ENCODE measurements at regions not wholly inside any gene's neighbourhood (a gene's known extent, or its start where the extent isn't known, plus 50 kb on each side); places are given as distances from the start of the nearest gene placed in this dataset.

- H3K27ac ChIP-seq (ENCODE audit: control insufficient read depth, insufficient read depth, low read length) = no peak overlapping the region
- dilution Hi-C loops (cut with MboI; ENCODE audit: extremely low pct_ligation_motif_present, low sequenced_read_pairs) = no loop called here
- FAIRE-seq = no peak
Observed at GRCh38 chr4:113838460-113838859, 76.9 kb upstream of the CAMK2D start.

GRCh38 chr4:113837397-113837796, 75.9 kb upstream of the CAMK2D start:
- H2AFZ ChIP-seq (ENCODE audit: control insufficient read depth, low read length) = peak overlapping the region; percentile 57
- H3K4me1 ChIP-seq (ENCODE audit: control insufficient read depth, extremely low read depth, insufficient read depth, low read length) = peaks cover 17% of the 10 kb centered on the region
- dilution Hi-C loops (cut with MboI; ENCODE audit: extremely low pct_ligation_motif_present, low sequenced_read_pairs) = no loop called here

More at GRCh38 chr4:113838460-113838859, 76.9 kb upstream of the CAMK2D start:
- peaks cover 17% of the 10 kb centered on the region for H3K4me1 ChIP-seq (ENCODE audit: control insufficient read depth, extremely low read depth, insufficient read depth, low read length)
- H3K4me3 ChIP-seq (ENCODE audit: control insufficient read depth in 2 of 3, extremely low read depth in 1 of 3, insufficient read depth in 2 of 3, low read depth in 1 of 3, low read length in 3 of 3) = no peak overlapping the region
- H3K27me3 ChIP-seq (ENCODE audit: control insufficient read depth, extremely low read depth, insufficient read depth, low read length) = no peaks in the 10 kb centered on the region
- H2AFZ ChIP-seq (ENCODE audit: control insufficient read depth, low read length) = no peak overlapping the region
- DNase-seq (ENCODE audit: low read depth, low spot score) = no peak
- H3K79me2 ChIP-seq (ENCODE audit: control insufficient read depth, insufficient read depth, low read length) = no peaks in the 10 kb centered on the region
- TF ChIP-seq EZH2 (IDR thresholded peaks at IDR 0.05; ENCODE audit: low read length) (no peak), CTCF (optimal IDR thresholded peaks at IDR 0.05 in 1 of 3, IDR thresholded peaks at IDR 0.05 in 1 of 3, conservative IDR thresholded peaks at IDR 0.05 in 1 of 3; ENCODE audit: extremely low read depth in 1 of 3, insufficient read depth in 2 of 3, low read length in 3 of 3) (no peak)
- H3K36me3 ChIP-seq (ENCODE audit: control insufficient read depth in 2 of 2, extremely low read depth in 1 of 2, insufficient read depth in 2 of 2, low read length in 2 of 2) = no peaks in the 10 kb centered on the region
- H4K20me1 ChIP-seq (ENCODE audit: control insufficient read depth, extremely low read depth, insufficient read depth, low read length) = no peaks in the 10 kb centered on the region
- no peaks in the 10 kb centered on the region for H3K9me3 ChIP-seq (ENCODE audit: control insufficient read depth, low read depth, low read length)
- no peaks in the 10 kb centered on the region for H3K9me1 ChIP-seq (ENCODE audit: control insufficient read depth, extremely low read depth, insufficient read depth, low read length)
- H3K9ac ChIP-seq (ENCODE audit: control insufficient read depth, extremely low read depth, insufficient read depth, low read length) = no peak overlapping the region
- no peak overlapping the region for H3K4me2 ChIP-seq (ENCODE audit: control insufficient read depth, extremely low read depth, insufficient read depth, low read depth, low read length)

More at GRCh38 chr4:113837397-113837796, 75.9 kb upstream of the CAMK2D start:
- no peaks in the 10 kb centered on the region for H3K9me3 ChIP-seq (ENCODE audit: control insufficient read depth, low read depth, low read length)
- H3K27ac ChIP-seq (ENCODE audit: control insufficient read depth, insufficient read depth, low read length) = peak overlapping the region; percentile 33
- H3K79me2 ChIP-seq (ENCODE audit: control insufficient read depth, insufficient read depth, low read length) = no peaks in the 10 kb centered on the region
- H3K9ac ChIP-seq (ENCODE audit: control insufficient read depth, extremely low read depth, insufficient read depth, low read length) = no peak overlapping the region
- H3K36me3 ChIP-seq (ENCODE audit: control insufficient read depth in 2 of 2, extremely low read depth in 1 of 2, insufficient read depth in 2 of 2, low read length in 2 of 2) = no peaks in the 10 kb centered on the region
- peak; percentile 75 for FAIRE-seq
- no peaks in the 10 kb centered on the region for H4K20me1 ChIP-seq (ENCODE audit: control insufficient read depth, extremely low read depth, insufficient read depth, low read length)
- peak; percentile 69 for DNase-seq (ENCODE audit: low read depth, low spot score)
- H3K27me3 ChIP-seq (ENCODE audit: control insufficient read depth, extremely low read depth, insufficient read depth, low read length) = no peaks in the 10 kb centered on the region
- TF ChIP-seq EZH2 (IDR thresholded peaks at IDR 0.05; ENCODE audit: low read length) = no peak
- TF ChIP-seq CTCF (optimal IDR thresholded peaks at IDR 0.05 in 1 of 3, IDR thresholded peaks at IDR 0.05 in 1 of 3, conservative IDR thresholded peaks at IDR 0.05 in 1 of 3; ENCODE audit: extremely low read depth in 1 of 3, insufficient read depth in 2 of 3, low read length in 3 of 3) = no peak
- no peak overlapping the region for H3K4me3 ChIP-seq (ENCODE audit: control insufficient read depth in 2 of 3, extremely low read depth in 1 of 3, insufficient read depth in 2 of 3, low read depth in 1 of 3, low read length in 3 of 3)
- peak overlapping the region; percentile 44 for H3K4me2 ChIP-seq (ENCODE audit: control insufficient read depth, extremely low read depth, insufficient read depth, low read depth, low read length)
- H3K9me1 ChIP-seq (ENCODE audit: control insufficient read depth, extremely low read depth, insufficient read depth, low read length) = no peaks in the 10 kb centered on the region

All from keratinocyte (primary cell).